H9 (cell line): ENCODE measurements at regions not wholly inside any gene's neighbourhood (a gene's known extent, or its start where the extent isn't known, plus 50 kb on each side); places are given as distances from the start of the nearest gene placed in this dataset.

Experiments used
- DNase-seq: peaks from one replicate; pipeline ENCODE4 v3.0.0-alpha.2; 2017
- H2AFZ ChIP-seq: one replicate; pipeline ENCODE4 v1.6.1; 2013; ENCODE audit warnings: mild to moderate bottlenecking, low read length, control low read depth, moderate library complexity
- H2AK5ac ChIP-seq: 2 replicates; pipeline ENCODE4 v1.6.1; 2013; ENCODE audit warnings: low read length, control low read depth, mixed read lengths; ENCODE audit not compliant: insufficient read length
- H2BK120ac ChIP-seq: one replicate; pipeline ENCODE4 v1.6.1; 2013; ENCODE audit warnings: low read depth, mild to moderate bottlenecking, low read length, control low read depth, inconsistent platforms; ENCODE audit not compliant: poor library complexity, severe bottlenecking
- H2BK12ac ChIP-seq: 2 replicates; pipeline ENCODE4 v1.6.1; 2013; ENCODE audit warnings: low read length, control low read depth, mixed read lengths, low read depth; ENCODE audit not compliant: insufficient read length
- H2BK15ac ChIP-seq: 2 replicates; pipeline ENCODE4 v1.6.1; 2013; ENCODE audit warnings: low read depth, low read length, control low read depth
- H2BK20ac ChIP-seq: one replicate; pipeline ENCODE4 v1.6.1; 2013; ENCODE audit warnings: low read depth, mild to moderate bottlenecking, low read length, control low read depth, inconsistent platforms; ENCODE audit not compliant: poor library complexity, severe bottlenecking
- H2BK5ac ChIP-seq: 2 replicates; pipeline ENCODE4 v1.6.1; 2013; ENCODE audit warnings: low read length, control low read depth, mixed read lengths; ENCODE audit not compliant: insufficient read length
- H3K14ac ChIP-seq: 2 replicates; pipeline ENCODE4 v1.6.1; 2013; ENCODE audit warnings: low read length, control low read depth; ENCODE audit not compliant: insufficient read depth
- H3K18ac ChIP-seq: 2 replicates; pipeline ENCODE4 v1.6.1; 2013; ENCODE audit warnings: low read depth, mild to moderate bottlenecking, mixed read lengths, low read length, control low read depth; ENCODE audit not compliant: insufficient read length
- H3K23ac ChIP-seq: 2 replicates; pipeline ENCODE4 v1.6.1; 2013; ENCODE audit warnings: low read length, control low read depth, mixed read lengths, low read depth; ENCODE audit not compliant: insufficient read length
- H3K23me2 ChIP-seq: 2 replicates; pipeline ENCODE4 v1.6.1; 2013; ENCODE audit warnings: low read depth, mild to moderate bottlenecking, mixed read lengths, low read length, control low read depth; ENCODE audit not compliant: insufficient read length, poor library complexity, severe bottlenecking
- H3K27ac ChIP-seq: 2 replicates; pipeline ENCODE4 v1.5.1; 2013; ENCODE audit warnings: low read length, control low read depth, mixed read lengths, low read depth; ENCODE audit not compliant: insufficient read length
- H3K27me3 ChIP-seq: 2 replicates; pipeline ENCODE4 v1.6.1; 2013; ENCODE audit warnings: low read length, control low read depth, inconsistent platforms; ENCODE audit not compliant: insufficient read depth
- H3K4ac ChIP-seq: 2 replicates; pipeline ENCODE4 v1.6.1; 2013; ENCODE audit warnings: low read depth, mild to moderate bottlenecking, control low read depth, inconsistent platforms, low read length, moderate library complexity
- H3K4me1 ChIP-seq: 2 replicates; pipeline ENCODE4 v1.6.1; 2013; ENCODE audit warnings: low read length, control low read depth, inconsistent platforms; ENCODE audit not compliant: insufficient read depth
- H3K4me2 ChIP-seq: 2 replicates; pipeline ENCODE4 v1.6.1; 2013; ENCODE audit warnings: low read length, control low read depth, mixed read lengths; ENCODE audit not compliant: insufficient read length, insufficient read depth
- H3K56ac ChIP-seq: 2 replicates; pipeline ENCODE4 v1.6.1; 2013; ENCODE audit warnings: low read depth, mild to moderate bottlenecking, mixed read lengths, low read length, control low read depth; ENCODE audit not compliant: insufficient read length
- H3K79me1 ChIP-seq: 2 replicates; pipeline ENCODE4 v1.6.1; 2013; ENCODE audit warnings: low read depth, mild to moderate bottlenecking, moderate library complexity, low read length, control low read depth, inconsistent platforms; ENCODE audit not compliant: insufficient read depth, poor library complexity, severe bottlenecking
- H3K79me2 ChIP-seq: 2 replicates; pipeline ENCODE4 v1.6.1; 2013; ENCODE audit warnings: low read length, control low read depth, inconsistent platforms; ENCODE audit not compliant: insufficient read depth
- H3K9ac ChIP-seq: 2 replicates; pipeline ENCODE4 v1.6.1; 2013; ENCODE audit warnings: low read length, control low read depth, mixed read lengths; ENCODE audit not compliant: insufficient read length; ENCODE audit errors: extremely low read depth
- H3K9me3 ChIP-seq: one replicate; pipeline ENCODE4 v1.6.1; 2013; ENCODE audit warnings: low read depth, low read length, inconsistent platforms; ENCODE audit not compliant: control insufficient read depth
- H3T11ph ChIP-seq: one replicate; pipeline ENCODE4 v1.6.1; 2013; ENCODE audit warnings: mild to moderate bottlenecking, low read length, control low read depth, inconsistent platforms
- H4K20me1 ChIP-seq: one replicate; pipeline ENCODE4 v1.6.1; 2013; ENCODE audit not compliant: control insufficient read depth, insufficient read length, insufficient read depth
- H4K5ac ChIP-seq: 2 replicates; pipeline ENCODE4 v1.6.1; 2013; ENCODE audit warnings: low read depth, mild to moderate bottlenecking, mixed read lengths, low read length, control low read depth; ENCODE audit not compliant: insufficient read length
- H4K8ac ChIP-seq: replicated peaks from 2 replicates; pipeline ENCODE4 v1.6.1; 2013; ENCODE audit warnings: low read length, control low read depth, mixed read lengths, low read depth; ENCODE audit not compliant: insufficient read length
- H4K91ac ChIP-seq: 2 replicates; pipeline ENCODE4 v1.6.1; 2013; ENCODE audit warnings: low read depth, mild to moderate bottlenecking, moderate library complexity, mixed read lengths, low read length, control low read depth; ENCODE audit not compliant: insufficient read length
- H3K27ac Mint-ChIP-seq, 3 experiments: 2 replicates in 2 of 3; 3 replicates in 1 of 3; pipeline ENCODE4 v1.8.0; 2020 to 2021; ENCODE audit warnings: mixed read lengths in 3 of 3, mild to moderate bottlenecking in 1 of 3, moderate library complexity in 1 of 3
- H3K27me3 Mint-ChIP-seq: 2 replicates; pipeline ENCODE4 v1.8.0; 2021; ENCODE audit warnings: low read depth, mild to moderate bottlenecking, moderate library complexity, mixed read lengths
- H3K36me3 Mint-ChIP-seq, 3 experiments: 2 replicates in 2 of 3; 3 replicates in 1 of 3; pipeline ENCODE4 v1.8.0; 2020 to 2021; ENCODE audit warnings: low read depth in 3 of 3, mixed read lengths in 3 of 3; ENCODE audit not compliant: insufficient read depth in 1 of 3
- H3K4me1 Mint-ChIP-seq, 2 experiments: 2 replicates each; pipeline ENCODE4 v1.8.0; 2020; ENCODE audit warnings: mixed read lengths in 2 of 2
- H3K4me3 Mint-ChIP-seq, 2 experiments: 2 replicates in 1 of 2; 3 replicates in 1 of 2; pipeline ENCODE4 v1.8.0; 2020 to 2021; ENCODE audit warnings: mild to moderate bottlenecking in 2 of 2, mixed read lengths in 2 of 2, moderate library complexity in 1 of 2
- H3K9me3 Mint-ChIP-seq, 2 experiments: 2 replicates in 1 of 2; 3 replicates in 1 of 2; pipeline ENCODE4 v1.8.0; 2020; ENCODE audit warnings: mild to moderate bottlenecking in 2 of 2, mixed read lengths in 2 of 2, moderate library complexity in 1 of 2
- CTCF ChIP-seq: fragments of 200-600 bp; sonication (generic); conservative IDR thresholded peaks from 3 replicates; pipeline ENCODE4 v1.8.0; 2021; ENCODE audit warnings: antibody characterized with exemption, mild to moderate bottlenecking
- WGBS: extraction: QIAGEN DNeasy Blood & Tissue Kit; methylation state at CpG from one replicate; pipeline ENCODE4 v1.1.7; 2013; ENCODE audit warnings: missing lambda C conversion rate, low lambda C conversion rate, mixed read lengths; ENCODE audit not compliant: insufficient read length; ENCODE audit errors: extremely low coverage; 5-methylcytosine and 5-hydroxymethylcytosine counted together

GRCh38 chr5:82406205-82406773, 128.1 kb upstream of the RPS23 start:
- no peak overlapping the region for H3K4me2 ChIP-seq
- H3K4me1 ChIP-seq: peaks cover 3% of the 10 kb centered on the region; the same call in 1 of the 2 replicates
- H2BK20ac ChIP-seq: no peak overlapping the region
- WGBS: no CpG with 5 or more reads among the region's 13 CpGs
- no peak overlapping the region for H3K14ac ChIP-seq
- no peaks in the 10 kb centered on the region for H3K23me2 ChIP-seq
- no peaks in the 10 kb centered on the region for H3K79me1 ChIP-seq
- no peak overlapping the region for H3K56ac ChIP-seq
- H3K18ac ChIP-seq: no peak overlapping the region
- H3K27me3 ChIP-seq: no peaks in the 10 kb centered on the region
- H4K8ac ChIP-seq: no peak overlapping the region
- no peaks in the 10 kb centered on the region for H3K79me2 ChIP-seq
- no peaks in the 10 kb centered on the region for H3K9me3 ChIP-seq
- Mint-ChIP-seq H3K4me3 (peak overlapping the region in 1 of 2 experiments; percentile 23; a peak in 1 of 5 replicates), H3K27me3 (peaks cover 2% of the 10 kb centered on the region; the same call in 1 of the 2 replicates), H3K9me3 (peaks cover 19 to 20% of the 10 kb centered on the region in 2 experiments), H3K27ac (peak overlapping the region in 1 of 3 experiments; percentile 28; a peak in 2 of 7 replicates), H3K4me1 (peaks cover 21 to 23% of the 10 kb centered on the region in 2 experiments), H3K36me3 (peaks cover 7 to 22% (median 8%) of the 10 kb centered on the region in 3 experiments; a peak in 6 of 7 replicates)
- no peak overlapping the region for H3K9ac ChIP-seq
- H2BK5ac ChIP-seq: no peak overlapping the region
- H3K27ac ChIP-seq: no peak overlapping the region
- TF ChIP-seq CTCF: no peak
- H2BK120ac ChIP-seq: no peak overlapping the region
- peak overlapping the region; percentile 36 for H2AFZ ChIP-seq
- no peak overlapping the region for H2BK12ac ChIP-seq
- no peak overlapping the region for H3K4ac ChIP-seq
- H2BK15ac ChIP-seq: no peak overlapping the region
- no peak for DNase-seq
- H2AK5ac ChIP-seq: no peak overlapping the region
- no peaks in the 10 kb centered on the region for H4K20me1 ChIP-seq
- no peak overlapping the region for H4K5ac ChIP-seq
- H3T11ph ChIP-seq: no peak overlapping the region
- H4K91ac ChIP-seq: no peak overlapping the region
- no peak overlapping the region for H3K23ac ChIP-seq
